GM13977 (cell line): ENCODE measurements at regions not wholly inside any gene's neighbourhood (a gene's known extent, or its start where the extent isn't known, plus 50 kb on each side); places are given as distances from the start of the nearest gene placed in this dataset.

Source experiments
- DNase-seq: peaks from one replicate; pipeline ENCODE4 v3.0.0; 2012; ENCODE audit warnings: low spot score
- in situ Hi-C: fragments of 300-500 bp; cut with MboI; formaldehyde crosslinking; loops from one replicate; pipeline ENCODE4 v1.12.0; 2022; ENCODE audit warnings: low sequenced_read_pairs, low pct_unique_long_range_greater_than_20kb, mixed read lengths, inconsistent platforms; ENCODE audit not compliant: unreplicated experiment
- TF ChIP-seq, protein P1 (sequence below): IDR thresholded peaks from 2 replicates; pipeline ENCODE4 v1.5.1; 2012; ENCODE audit warnings: mild to moderate bottlenecking, control low read depth; ENCODE audit not compliant: insufficient read depth; ENCODE audit errors: extremely low read depth, missing control alignments

DNA sequence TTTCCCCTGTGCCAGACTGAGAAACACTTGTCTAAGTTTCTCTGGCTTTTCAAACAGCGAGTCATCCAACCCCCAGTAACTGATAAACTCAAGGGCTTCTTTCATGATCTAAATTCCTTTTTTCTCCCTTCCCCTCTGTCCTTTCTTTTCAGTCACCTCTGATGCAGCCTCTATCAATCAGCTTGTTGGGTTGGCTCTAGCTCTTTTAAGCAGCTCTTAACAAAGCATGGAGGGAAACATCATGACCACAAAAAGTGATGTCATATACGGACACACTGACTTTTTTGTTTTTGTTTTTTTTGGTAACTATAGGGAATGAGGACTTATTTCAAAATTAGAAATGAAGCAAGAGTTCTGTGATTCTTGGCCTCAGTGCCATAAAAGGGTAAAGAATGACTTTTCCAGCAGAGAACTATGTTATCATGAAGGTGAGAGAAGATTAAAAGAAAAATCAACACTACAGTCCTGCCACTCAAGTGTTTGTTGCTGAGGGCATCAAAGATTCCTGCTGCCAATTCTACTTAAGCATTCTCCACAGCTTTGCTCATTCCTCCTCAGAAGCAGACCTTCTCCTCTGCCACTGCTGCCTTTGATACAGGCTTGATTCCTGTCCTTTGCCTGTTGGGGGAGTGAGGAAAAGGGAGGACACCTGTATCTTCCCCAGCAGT lies 457.0 kb upstream of the ONECUT1 start:
- TF ChIP-seq, protein P1, sequence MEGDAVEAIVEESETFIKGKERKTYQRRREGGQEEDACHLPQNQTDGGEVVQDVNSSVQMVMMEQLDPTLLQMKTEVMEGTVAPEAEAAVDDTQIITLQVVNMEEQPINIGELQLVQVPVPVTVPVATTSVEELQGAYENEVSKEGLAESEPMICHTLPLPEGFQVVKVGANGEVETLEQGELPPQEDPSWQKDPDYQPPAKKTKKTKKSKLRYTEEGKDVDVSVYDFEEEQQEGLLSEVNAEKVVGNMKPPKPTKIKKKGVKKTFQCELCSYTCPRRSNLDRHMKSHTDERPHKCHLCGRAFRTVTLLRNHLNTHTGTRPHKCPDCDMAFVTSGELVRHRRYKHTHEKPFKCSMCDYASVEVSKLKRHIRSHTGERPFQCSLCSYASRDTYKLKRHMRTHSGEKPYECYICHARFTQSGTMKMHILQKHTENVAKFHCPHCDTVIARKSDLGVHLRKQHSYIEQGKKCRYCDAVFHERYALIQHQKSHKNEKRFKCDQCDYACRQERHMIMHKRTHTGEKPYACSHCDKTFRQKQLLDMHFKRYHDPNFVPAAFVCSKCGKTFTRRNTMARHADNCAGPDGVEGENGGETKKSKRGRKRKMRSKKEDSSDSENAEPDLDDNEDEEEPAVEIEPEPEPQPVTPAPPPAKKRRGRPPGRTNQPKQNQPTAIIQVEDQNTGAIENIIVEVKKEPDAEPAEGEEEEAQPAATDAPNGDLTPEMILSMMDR: no peak
- no peak for DNase-seq
- in situ Hi-C loops: no loop called here

DNA sequence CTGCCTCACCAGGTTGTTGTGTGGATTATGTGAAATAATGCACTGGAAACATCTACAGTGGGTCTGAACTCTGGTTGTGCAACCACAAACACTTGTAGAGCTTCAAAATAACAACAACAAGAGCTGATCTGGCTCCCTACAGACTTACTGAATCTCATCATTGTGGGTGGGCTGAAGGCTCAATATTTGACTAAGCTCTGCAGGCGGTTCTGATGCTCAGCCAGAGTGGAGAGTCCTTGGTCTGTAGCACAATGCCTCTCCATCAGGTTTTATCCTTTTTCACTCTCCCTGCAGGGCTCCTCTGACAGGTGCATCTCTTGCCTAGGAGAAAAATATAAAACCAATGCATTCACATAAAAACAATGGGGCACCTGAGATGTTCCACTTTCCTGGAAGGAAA lies 456.3 kb upstream of the ONECUT1 start:
- no peak for DNase-seq
- in situ Hi-C loops: no loop called here
- TF ChIP-seq, protein P1: no peak

DNA sequence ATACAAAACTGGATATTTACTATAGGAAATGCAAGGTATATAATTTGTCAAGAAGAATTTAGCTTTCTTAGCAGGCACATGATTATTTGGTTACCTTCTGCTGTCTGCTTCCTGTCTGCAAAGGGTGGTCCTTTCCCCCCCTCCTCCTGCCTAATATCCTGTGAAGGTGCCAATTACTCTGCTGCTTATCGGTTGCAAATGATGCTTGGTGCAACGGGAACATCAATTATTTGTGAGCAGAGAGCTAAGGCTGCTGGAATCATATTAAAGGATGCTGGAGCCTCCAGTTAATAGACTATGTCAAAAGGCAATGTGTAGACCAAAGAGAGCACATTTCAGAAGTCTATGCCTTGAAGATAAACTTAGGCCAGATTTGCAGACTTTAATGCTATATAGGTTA lies 443.7 kb upstream of the ONECUT1 start:
- in situ Hi-C loops: no loop called here
- TF ChIP-seq, protein P1: no peak
- no peak for DNase-seq

DNA sequence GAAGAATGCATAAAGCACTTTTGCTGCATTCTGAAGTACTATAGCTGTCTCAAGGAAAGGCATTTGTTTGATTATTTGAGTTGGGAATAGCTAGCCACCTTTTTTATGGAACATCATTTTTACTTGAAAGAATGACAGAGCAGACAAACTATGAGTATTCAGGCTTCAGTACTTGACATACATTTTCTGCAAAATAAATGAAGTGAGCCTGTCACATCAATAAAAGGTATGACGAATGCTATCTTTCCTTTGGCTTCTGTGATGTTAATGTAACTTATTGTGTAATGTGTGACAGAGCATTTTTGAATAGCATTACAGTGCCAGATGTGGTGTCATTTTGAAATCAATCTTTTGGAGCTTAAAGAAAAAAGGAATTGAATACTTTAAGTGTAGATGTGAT lies 440.3 kb upstream of the ONECUT1 start:
- in situ Hi-C loops: no loop called here

DNA sequence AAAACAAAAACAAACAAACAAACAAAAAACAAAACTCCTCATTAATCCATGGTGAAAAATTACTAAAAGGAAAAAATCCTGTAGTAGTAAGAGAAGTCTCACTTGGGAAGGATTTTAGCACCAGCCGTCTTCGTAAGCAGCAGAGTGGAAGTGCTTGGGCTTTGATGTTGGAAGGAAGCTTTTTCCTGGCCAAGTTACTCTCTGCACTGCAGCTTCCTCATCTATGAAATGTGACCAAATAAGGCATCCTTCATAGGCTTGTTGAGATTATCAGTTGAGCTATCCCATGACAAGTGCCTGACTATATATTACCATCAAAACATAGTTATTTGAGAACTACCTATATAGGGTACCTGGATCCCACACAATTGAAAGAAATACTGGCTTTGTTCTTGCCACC lies 436.4 kb upstream of the ONECUT1 start:
- in situ Hi-C loops: no loop called here
- TF ChIP-seq, protein P1: no peak

More for the DNA sequence above, 440.3 kb upstream of the ONECUT1 start:
- DNase-seq: no peak
- TF ChIP-seq, protein P1: no peak

DNA sequence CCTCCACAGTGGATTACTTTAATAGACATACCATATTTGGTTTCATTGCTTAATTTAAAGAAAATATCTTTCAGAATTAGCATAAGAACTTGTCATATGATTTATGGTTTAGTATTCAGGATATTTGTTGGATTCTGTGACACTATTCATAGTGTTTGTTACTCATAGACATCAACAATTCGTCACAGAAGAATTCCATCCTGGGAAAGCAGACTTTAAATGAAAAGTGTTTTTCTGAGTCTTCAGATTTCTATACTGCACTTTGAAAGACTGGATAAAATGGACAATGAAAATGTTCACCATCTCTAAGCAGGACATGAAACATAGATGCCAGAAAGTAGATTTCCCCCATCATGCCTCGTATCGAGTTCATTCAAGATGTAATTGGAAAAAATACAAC lies 435.6 kb upstream of the ONECUT1 start:
- in situ Hi-C loops: no loop called here
- no peak for DNase-seq
- TF ChIP-seq, protein P1: no peak

More for the DNA sequence above, 436.4 kb upstream of the ONECUT1 start:
- DNase-seq: no peak
